Parathyroid adenoma (tissue), 2 donors: ENCODE measurements at regions not wholly inside any gene's neighbourhood (a gene's known extent, or its start where the extent isn't known, plus 50 kb on each side); places are given as distances from the start of the nearest gene placed in this dataset.

ENCODE experiments used
- H2AFZ ChIP-seq: fragments of 300-600 bp; sonication (generic); one replicate; pipeline ENCODE4 v1.7.0; 2017; ENCODE audit warnings: antibody characterized with exemption, mild to moderate bottlenecking
- H3K27ac ChIP-seq: fragments of 300-600 bp; sonication (generic); one replicate; pipeline ENCODE4 v1.7.0; 2017
- H3K27me3 ChIP-seq: fragments of 300-600 bp; sonication (generic); one replicate; pipeline ENCODE4 v1.7.0; 2017; ENCODE audit warnings: low read length; ENCODE audit not compliant: control insufficient read depth, insufficient read depth
- H3K36me3 ChIP-seq: fragments of 300-600 bp; sonication (generic); one replicate; pipeline ENCODE4 v1.7.0; 2017; ENCODE audit warnings: low read length; ENCODE audit not compliant: control insufficient read depth, insufficient read depth
- H3K4me1 ChIP-seq: fragments of 300-600 bp; sonication (generic); one replicate; pipeline ENCODE4 v1.7.0; 2017; ENCODE audit warnings: control low read depth
- H3K4me2 ChIP-seq: fragments of 300-600 bp; sonication (generic); one replicate; pipeline ENCODE4 v1.7.0; 2017; ENCODE audit warnings: low read length
- H3K4me3 ChIP-seq: fragments of 300-600 bp; sonication (generic); one replicate; pipeline ENCODE4 v1.7.0; 2017; ENCODE audit warnings: low read depth, low read length
- H3K79me2 ChIP-seq: fragments of 300-600 bp; sonication (generic); one replicate; pipeline ENCODE4 v1.7.0; 2017; ENCODE audit warnings: control low read depth
- H3K9ac ChIP-seq: fragments of 300-600 bp; sonication (generic); one replicate; pipeline ENCODE4 v1.7.0; 2017; ENCODE audit warnings: mild to moderate bottlenecking
- H3K9me3 ChIP-seq: fragments of 300-600 bp; sonication (generic); one replicate; pipeline ENCODE4 v1.7.0; 2017; ENCODE audit warnings: low read length; ENCODE audit not compliant: control insufficient read depth
- TF ChIP-seq, protein P1 (sequence below): fragments of 300-600 bp; sonication (generic); IDR thresholded peaks from one replicate; pipeline ENCODE4 v1.7.0; 2017; ENCODE audit warnings: antibody characterized with exemption, mild to moderate bottlenecking
- donor health status: primary hyperparathyroidism.

DNA sequence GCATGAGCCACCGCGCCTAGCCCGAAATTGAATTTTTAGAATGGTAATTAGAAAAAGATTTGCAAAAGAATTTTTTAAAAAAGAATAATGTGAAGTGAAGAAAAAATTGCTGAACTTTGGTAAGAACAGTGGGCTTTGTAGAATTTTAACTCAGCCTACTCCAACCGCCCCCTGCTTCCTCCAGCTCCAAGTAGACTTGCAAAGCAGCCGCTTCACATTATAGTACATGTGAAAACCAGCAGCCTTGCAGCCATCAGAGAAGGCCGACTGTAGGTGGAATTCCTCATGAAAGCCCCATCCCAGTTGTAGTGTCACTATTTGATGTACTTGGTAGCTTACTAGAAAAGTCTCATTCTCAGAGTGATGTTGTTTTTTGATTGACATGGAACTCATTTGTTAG is 835.6 kb downstream of the TBC1D32 start:
- no peaks in the 10 kb centered on the region for H3K36me3 ChIP-seq
- H3K79me2 ChIP-seq = no peaks in the 10 kb centered on the region
- H3K27me3 ChIP-seq = no peaks in the 10 kb centered on the region
- TF ChIP-seq, protein P1, sequence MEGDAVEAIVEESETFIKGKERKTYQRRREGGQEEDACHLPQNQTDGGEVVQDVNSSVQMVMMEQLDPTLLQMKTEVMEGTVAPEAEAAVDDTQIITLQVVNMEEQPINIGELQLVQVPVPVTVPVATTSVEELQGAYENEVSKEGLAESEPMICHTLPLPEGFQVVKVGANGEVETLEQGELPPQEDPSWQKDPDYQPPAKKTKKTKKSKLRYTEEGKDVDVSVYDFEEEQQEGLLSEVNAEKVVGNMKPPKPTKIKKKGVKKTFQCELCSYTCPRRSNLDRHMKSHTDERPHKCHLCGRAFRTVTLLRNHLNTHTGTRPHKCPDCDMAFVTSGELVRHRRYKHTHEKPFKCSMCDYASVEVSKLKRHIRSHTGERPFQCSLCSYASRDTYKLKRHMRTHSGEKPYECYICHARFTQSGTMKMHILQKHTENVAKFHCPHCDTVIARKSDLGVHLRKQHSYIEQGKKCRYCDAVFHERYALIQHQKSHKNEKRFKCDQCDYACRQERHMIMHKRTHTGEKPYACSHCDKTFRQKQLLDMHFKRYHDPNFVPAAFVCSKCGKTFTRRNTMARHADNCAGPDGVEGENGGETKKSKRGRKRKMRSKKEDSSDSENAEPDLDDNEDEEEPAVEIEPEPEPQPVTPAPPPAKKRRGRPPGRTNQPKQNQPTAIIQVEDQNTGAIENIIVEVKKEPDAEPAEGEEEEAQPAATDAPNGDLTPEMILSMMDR = no peak
- H3K4me2 ChIP-seq = no peak overlapping the region
- no peak overlapping the region for H3K4me3 ChIP-seq
- H3K9ac ChIP-seq = no peak overlapping the region
- H3K4me1 ChIP-seq = no peaks in the 10 kb centered on the region
- H2AFZ ChIP-seq = no peak overlapping the region
- no peaks in the 10 kb centered on the region for H3K9me3 ChIP-seq
- no peak overlapping the region for H3K27ac ChIP-seq

- Histone ChIP-seq H3K79me2 (no peaks in the 10 kb centered on the region), H3K9ac (no peak overlapping the region)
Measured at GRCh38 chr6:120496661-120497060, 837.6 kb downstream of the TBC1D32 start.

GRCh38 chr6:120493505-120493904 is 840.8 kb downstream of the TBC1D32 start:
- H2AFZ ChIP-seq = no peak overlapping the region
- no peak overlapping the region for H3K4me2 ChIP-seq
- TF ChIP-seq, protein P1 = no peak
- H3K79me2 ChIP-seq = no peaks in the 10 kb centered on the region
- no peaks in the 10 kb centered on the region for H3K9me3 ChIP-seq
- no peak overlapping the region for H3K4me3 ChIP-seq
- no peaks in the 10 kb centered on the region for H3K27me3 ChIP-seq
- H3K4me1 ChIP-seq = no peaks in the 10 kb centered on the region
- no peak overlapping the region for H3K27ac ChIP-seq
- H3K9ac ChIP-seq = no peak overlapping the region
- H3K36me3 ChIP-seq = no peaks in the 10 kb centered on the region

More at GRCh38 chr6:120496661-120497060, 837.6 kb downstream of the TBC1D32 start:
- no peaks in the 10 kb centered on the region for H3K36me3 ChIP-seq
- no peaks in the 10 kb centered on the region for H3K4me1 ChIP-seq
- no peak overlapping the region for H3K4me2 ChIP-seq
- no peak overlapping the region for H2AFZ ChIP-seq
- no peaks in the 10 kb centered on the region for H3K27me3 ChIP-seq
- H3K9me3 ChIP-seq = no peaks in the 10 kb centered on the region
- no peak overlapping the region for H3K4me3 ChIP-seq
- no peak overlapping the region for H3K27ac ChIP-seq
- TF ChIP-seq, protein P1 = no peak

GRCh38 chr6:120489941-120490340 is 844.3 kb downstream of the TBC1D32 start:
- Histone ChIP-seq H3K36me3 (no peaks in the 10 kb centered on the region), H3K27me3 (no peaks in the 10 kb centered on the region), H3K79me2 (no peaks in the 10 kb centered on the region), H3K4me3 (no peak overlapping the region), H2AFZ (no peak overlapping the region), H3K9me3 (no peaks in the 10 kb centered on the region), H3K4me2 (no peak overlapping the region), H3K4me1 (no peaks in the 10 kb centered on the region), H3K9ac (no peak overlapping the region), H3K27ac (no peak overlapping the region)
- TF ChIP-seq, protein P1 = no peak

DNA sequence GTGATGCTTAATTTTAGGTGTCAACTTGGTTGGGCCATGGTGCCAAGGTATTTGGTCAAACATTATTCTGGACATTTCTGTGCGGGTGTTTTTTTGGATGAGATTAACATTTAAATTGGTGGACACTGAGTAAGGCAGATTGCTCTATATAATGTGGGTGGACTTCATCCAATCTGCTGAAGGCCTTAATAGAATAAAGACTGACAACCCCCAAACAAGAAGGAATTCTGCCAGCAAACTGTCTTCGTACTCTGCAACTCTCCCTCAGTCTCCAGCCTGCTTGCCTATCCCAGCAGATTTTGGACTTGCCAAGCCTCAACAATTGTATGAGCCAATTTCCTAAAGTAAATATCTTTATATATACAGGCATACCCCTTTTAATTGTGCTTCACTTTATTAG is 850.1 kb downstream of the TBC1D32 start:
- Histone ChIP-seq H3K4me3 (no peak overlapping the region), H3K79me2 (no peaks in the 10 kb centered on the region), H3K27ac (no peak overlapping the region), H3K9me3 (no peaks in the 10 kb centered on the region), H3K4me2 (no peak overlapping the region), H3K27me3 (no peaks in the 10 kb centered on the region), H3K4me1 (no peaks in the 10 kb centered on the region), H3K9ac (no peak overlapping the region), H3K36me3 (no peaks in the 10 kb centered on the region), H2AFZ (no peak overlapping the region)
- TF ChIP-seq, protein P1 = no peak
